ENCODE measurements at regions not wholly inside any gene's neighbourhood (a gene's known extent, or its start where the extent isn't known, plus 50 kb on each side); places are given as distances from the start of the nearest gene placed in this dataset.

- H3K27me3 ChIP-seq (ENCODE audit: control insufficient read depth in 1 of 2, insufficient read depth in 2 of 2, low read length in 2 of 2), result no peaks in the 10 kb centered on the region
- no peak overlapping the region for H3K9ac ChIP-seq (ENCODE audit: low read length)
- no peak overlapping the region for H3K4me3 ChIP-seq (ENCODE audit: low read depth in 1 of 2, low read length in 2 of 2)
- H3K9me3 ChIP-seq (ENCODE audit: low read length), result no peaks in the 10 kb centered on the region
- H3K4me1 ChIP-seq (ENCODE audit: insufficient read depth, low read length), result peaks cover 5% of the 10 kb centered on the region
- no peaks in the 10 kb centered on the region for H3K36me3 ChIP-seq (ENCODE audit: insufficient read depth, low read length)
- no peak overlapping the region for H3K27ac ChIP-seq (ENCODE audit: low read depth, low read length)
Observed at GRCh38 chr5:68409259-68409658, 193.7 kb downstream of the PIK3R1 start.

- H3K4me1 ChIP-seq (ENCODE audit: insufficient read depth, low read length), result peaks cover 5% of the 10 kb centered on the region
- H3K4me3 ChIP-seq (ENCODE audit: low read depth in 1 of 2, low read length in 2 of 2), result no peak overlapping the region
- no peak overlapping the region for H3K27ac ChIP-seq (ENCODE audit: low read depth, low read length)
- no peaks in the 10 kb centered on the region for H3K27me3 ChIP-seq (ENCODE audit: control insufficient read depth in 1 of 2, insufficient read depth in 2 of 2, low read length in 2 of 2)
- H3K9me3 ChIP-seq (ENCODE audit: low read length), result no peaks in the 10 kb centered on the region
- H3K9ac ChIP-seq (ENCODE audit: low read length), result no peak overlapping the region
- H3K36me3 ChIP-seq (ENCODE audit: insufficient read depth, low read length), result no peaks in the 10 kb centered on the region
Observed at GRCh38 chr5:68411161-68411560, 195.6 kb downstream of the PIK3R1 start.

DNA sequence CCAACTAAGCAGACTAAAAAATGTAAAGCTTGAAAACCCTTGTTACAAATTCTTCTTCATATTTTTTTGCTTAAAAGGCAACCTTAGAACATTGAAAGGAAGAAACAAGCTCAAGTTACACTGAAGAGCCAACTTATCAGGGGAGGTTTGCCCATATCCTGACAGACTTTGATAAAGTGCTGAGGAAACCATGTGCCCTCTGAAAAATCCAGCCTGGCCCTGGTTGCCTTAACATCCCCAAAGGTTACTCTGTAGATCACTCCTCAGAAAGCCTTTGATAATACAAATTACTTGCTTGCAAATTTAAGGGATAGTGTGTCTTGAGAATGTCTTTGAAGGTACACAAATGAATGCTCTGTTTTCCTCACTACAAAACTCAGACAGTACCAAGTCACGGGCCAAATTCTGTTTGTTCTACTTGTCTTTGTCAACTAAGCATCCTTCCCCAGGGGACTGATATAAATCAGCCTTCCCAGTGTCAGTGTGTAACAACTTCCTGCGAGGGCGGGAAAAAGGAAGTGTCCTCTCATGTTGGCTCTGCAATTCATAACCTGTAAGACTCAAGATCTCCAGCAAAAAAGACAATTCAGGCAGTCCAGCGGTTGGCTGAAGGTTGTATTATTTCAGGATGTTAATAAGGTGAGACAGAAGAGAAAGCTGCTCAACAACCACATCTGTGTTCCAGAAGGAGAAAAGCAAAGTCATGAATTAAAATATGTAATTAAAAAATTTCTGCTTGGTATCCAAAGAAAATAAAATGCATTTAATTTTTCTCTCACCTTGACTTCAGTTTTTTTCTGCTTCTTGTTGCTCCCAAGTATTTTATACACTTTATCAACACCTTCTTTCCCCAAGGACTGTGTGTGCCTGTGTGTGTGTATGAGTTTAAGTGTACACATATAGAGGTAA, 199.9 kb downstream of the PIK3R1 start:
- Histone ChIP-seq H3K4me1 (ENCODE audit: insufficient read depth, low read length) (peaks cover 12% of the 10 kb centered on the region), H3K9me3 (ENCODE audit: low read length) (no peaks in the 10 kb centered on the region), H3K27me3 (ENCODE audit: control insufficient read depth in 1 of 2, insufficient read depth in 2 of 2, low read length in 2 of 2) (no peaks in the 10 kb centered on the region), H3K27ac (ENCODE audit: low read depth, low read length) (no peak overlapping the region), H3K36me3 (ENCODE audit: insufficient read depth, low read length) (no peaks in the 10 kb centered on the region), H3K9ac (ENCODE audit: low read length) (no peak overlapping the region), H3K4me3 (ENCODE audit: low read depth in 1 of 2, low read length in 2 of 2) (no peak overlapping the region)

GRCh38 chr5:68416714-68417113, 201.2 kb downstream of the PIK3R1 start:
- Histone ChIP-seq H3K27me3 (ENCODE audit: control insufficient read depth in 1 of 2, insufficient read depth in 2 of 2, low read length in 2 of 2) (no peaks in the 10 kb centered on the region), H3K9ac (ENCODE audit: low read length) (no peak overlapping the region), H3K4me3 (ENCODE audit: low read depth in 1 of 2, low read length in 2 of 2) (no peak overlapping the region), H3K36me3 (ENCODE audit: insufficient read depth, low read length) (no peaks in the 10 kb centered on the region), H3K27ac (ENCODE audit: low read depth, low read length) (no peak overlapping the region), H3K9me3 (ENCODE audit: low read length) (no peaks in the 10 kb centered on the region), H3K4me1 (ENCODE audit: insufficient read depth, low read length) (peaks cover 12% of the 10 kb centered on the region)

DNA sequence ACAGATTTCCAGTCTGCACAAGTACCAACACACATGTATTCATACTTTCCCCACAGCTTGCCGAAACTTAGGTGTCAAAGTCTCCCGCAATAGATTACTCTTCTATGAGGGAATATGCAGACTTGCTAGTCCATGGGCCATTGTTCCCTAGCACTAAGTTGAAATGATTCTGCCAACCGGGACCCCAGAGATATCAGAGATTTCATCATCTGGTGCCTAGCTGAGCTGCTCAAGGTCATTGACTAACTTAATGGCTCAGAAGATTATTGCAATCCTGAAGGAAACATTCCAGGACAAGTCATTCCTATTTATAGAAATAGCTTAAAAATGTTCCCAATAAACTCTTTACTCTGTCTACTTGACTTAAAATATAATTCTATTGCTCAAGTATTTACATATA, 202.6 kb downstream of the PIK3R1 start:
- Histone ChIP-seq H3K9ac (ENCODE audit: low read length) (no peak overlapping the region), H3K9me3 (ENCODE audit: low read length) (no peaks in the 10 kb centered on the region), H3K27ac (ENCODE audit: low read depth, low read length) (no peak overlapping the region), H3K4me3 (ENCODE audit: low read depth in 1 of 2, low read length in 2 of 2) (no peak overlapping the region), H3K4me1 (ENCODE audit: insufficient read depth, low read length) (peaks cover 12% of the 10 kb centered on the region), H3K36me3 (ENCODE audit: insufficient read depth, low read length) (no peaks in the 10 kb centered on the region), H3K27me3 (ENCODE audit: control insufficient read depth in 1 of 2, insufficient read depth in 2 of 2, low read length in 2 of 2) (no peaks in the 10 kb centered on the region)

- Histone ChIP-seq H3K9ac (ENCODE audit: low read length) (no peak overlapping the region), H3K4me1 (ENCODE audit: insufficient read depth, low read length) (peaks cover 12% of the 10 kb centered on the region), H3K27ac (ENCODE audit: low read depth, low read length) (no peak overlapping the region), H3K4me3 (ENCODE audit: low read depth in 1 of 2, low read length in 2 of 2) (no peak overlapping the region), H3K27me3 (ENCODE audit: control insufficient read depth in 1 of 2, insufficient read depth in 2 of 2, low read length in 2 of 2) (no peaks in the 10 kb centered on the region), H3K36me3 (ENCODE audit: insufficient read depth, low read length) (no peaks in the 10 kb centered on the region), H3K9me3 (ENCODE audit: low read length) (no peaks in the 10 kb centered on the region)
Observed at GRCh38 chr5:68418680-68419079, 203.1 kb downstream of the PIK3R1 start.

DNA sequence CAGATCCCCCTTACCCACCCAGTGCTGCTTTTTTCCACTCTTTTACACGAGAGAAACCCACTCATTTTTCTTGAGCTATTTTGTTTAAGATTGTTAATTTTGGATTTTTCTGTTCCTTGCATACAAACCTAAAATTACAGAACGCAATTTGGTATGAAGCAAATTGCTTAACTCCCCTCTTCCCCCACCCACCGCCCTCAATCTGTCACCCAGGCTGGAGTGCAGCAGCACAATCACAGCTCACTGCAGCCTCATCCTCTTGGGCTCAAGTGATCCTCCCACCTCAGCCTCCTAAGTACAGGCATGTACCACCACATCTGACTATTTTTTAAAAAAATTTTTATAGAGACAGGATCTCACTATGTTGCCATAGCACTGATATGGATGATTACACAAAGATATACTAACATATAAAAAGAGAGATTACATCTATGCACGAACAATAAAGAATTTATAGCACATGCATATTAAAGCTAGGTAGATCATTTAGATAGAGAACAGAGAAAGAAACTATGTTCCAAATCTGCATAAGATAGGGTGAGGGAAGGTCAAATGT, 203.6 kb downstream of the PIK3R1 start:
- H3K36me3 ChIP-seq (ENCODE audit: insufficient read depth, low read length), result no peaks in the 10 kb centered on the region
- peaks cover 12% of the 10 kb centered on the region for H3K4me1 ChIP-seq (ENCODE audit: insufficient read depth, low read length)
- no peak overlapping the region for H3K9ac ChIP-seq (ENCODE audit: low read length)
- no peak overlapping the region for H3K4me3 ChIP-seq (ENCODE audit: low read depth in 1 of 2, low read length in 2 of 2)
- no peaks in the 10 kb centered on the region for H3K9me3 ChIP-seq (ENCODE audit: low read length)
- no peak overlapping the region for H3K27ac ChIP-seq (ENCODE audit: low read depth, low read length)
- no peaks in the 10 kb centered on the region for H3K27me3 ChIP-seq (ENCODE audit: control insufficient read depth in 1 of 2, insufficient read depth in 2 of 2, low read length in 2 of 2)

- peaks cover 12% of the 10 kb centered on the region for H3K4me1 ChIP-seq (ENCODE audit: insufficient read depth, low read length)
- H3K27ac ChIP-seq (ENCODE audit: low read depth, low read length), result no peak overlapping the region
- H3K27me3 ChIP-seq (ENCODE audit: control insufficient read depth in 1 of 2, insufficient read depth in 2 of 2, low read length in 2 of 2), result no peaks in the 10 kb centered on the region
- no peaks in the 10 kb centered on the region for H3K9me3 ChIP-seq (ENCODE audit: low read length)
- no peak overlapping the region for H3K4me3 ChIP-seq (ENCODE audit: low read depth in 1 of 2, low read length in 2 of 2)
- H3K9ac ChIP-seq (ENCODE audit: low read length), result no peak overlapping the region
- H3K36me3 ChIP-seq (ENCODE audit: insufficient read depth, low read length), result no peaks in the 10 kb centered on the region
Observed at GRCh38 chr5:68419637-68420452, 204.3 kb downstream of the PIK3R1 start.

GRCh38 chr5:68420476-68421344, 205.2 kb downstream of the PIK3R1 start:
- no peaks in the 10 kb centered on the region for H3K36me3 ChIP-seq (ENCODE audit: insufficient read depth, low read length)
- no peak overlapping the region for H3K9ac ChIP-seq (ENCODE audit: low read length)
- peaks cover 12% of the 10 kb centered on the region for H3K4me1 ChIP-seq (ENCODE audit: insufficient read depth, low read length)
- no peak overlapping the region for H3K27ac ChIP-seq (ENCODE audit: low read depth, low read length)
- H3K27me3 ChIP-seq (ENCODE audit: control insufficient read depth in 1 of 2, insufficient read depth in 2 of 2, low read length in 2 of 2), result no peaks in the 10 kb centered on the region
- H3K4me3 ChIP-seq (ENCODE audit: low read depth in 1 of 2, low read length in 2 of 2), result no peak overlapping the region
- no peaks in the 10 kb centered on the region for H3K9me3 ChIP-seq (ENCODE audit: low read length)

DNA sequence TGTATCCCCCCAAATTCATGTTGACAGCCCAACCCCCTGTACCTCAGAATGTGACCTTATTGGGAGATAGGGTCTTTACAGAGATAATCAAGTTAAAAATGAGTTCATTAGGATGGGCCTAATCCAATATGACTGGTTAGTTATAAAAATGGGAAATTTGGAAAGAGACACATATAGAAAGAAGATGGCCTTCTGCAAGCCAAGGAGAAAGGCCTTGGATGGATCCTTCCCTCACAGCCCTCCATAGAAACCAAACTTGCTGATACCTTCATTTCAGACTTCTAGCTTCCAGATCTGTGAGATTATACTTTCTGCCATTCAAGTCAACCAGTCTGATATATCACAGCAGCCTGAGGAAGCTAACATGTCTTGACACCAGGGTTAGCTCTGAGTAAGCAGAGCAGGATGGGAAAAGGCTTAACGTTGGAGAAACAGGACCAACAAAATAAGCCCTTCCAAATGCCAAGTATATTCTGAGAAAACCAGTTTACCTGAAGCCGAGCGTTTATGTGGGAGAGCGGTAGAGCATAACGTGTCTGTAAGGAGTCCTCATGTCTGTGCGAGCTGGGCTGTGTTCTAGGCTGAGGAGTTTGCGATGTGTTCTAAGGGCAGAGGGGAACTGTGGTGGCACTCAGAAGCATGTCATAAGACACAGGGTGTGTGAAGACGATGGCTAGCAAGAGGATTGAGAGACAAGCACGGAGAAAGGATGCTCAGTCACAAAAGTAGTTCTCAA, 206.1 kb downstream of the PIK3R1 start:
- H3K4me3 ChIP-seq (ENCODE audit: low read depth in 1 of 2, low read length in 2 of 2), result no peak overlapping the region
- H3K36me3 ChIP-seq (ENCODE audit: insufficient read depth, low read length), result no peaks in the 10 kb centered on the region
- no peak overlapping the region for H3K9ac ChIP-seq (ENCODE audit: low read length)
- H3K4me1 ChIP-seq (ENCODE audit: insufficient read depth, low read length), result peaks cover 12% of the 10 kb centered on the region
- H3K27ac ChIP-seq (ENCODE audit: low read depth, low read length), result no peak overlapping the region
- H3K9me3 ChIP-seq (ENCODE audit: low read length), result no peaks in the 10 kb centered on the region
- no peaks in the 10 kb centered on the region for H3K27me3 ChIP-seq (ENCODE audit: control insufficient read depth in 1 of 2, insufficient read depth in 2 of 2, low read length in 2 of 2)
